ENCODE measurements at regions not wholly inside any gene's neighbourhood (a gene's known extent, or its start where the extent isn't known, plus 50 kb on each side); places are given as distances from the start of the nearest gene placed in this dataset.

DNA sequence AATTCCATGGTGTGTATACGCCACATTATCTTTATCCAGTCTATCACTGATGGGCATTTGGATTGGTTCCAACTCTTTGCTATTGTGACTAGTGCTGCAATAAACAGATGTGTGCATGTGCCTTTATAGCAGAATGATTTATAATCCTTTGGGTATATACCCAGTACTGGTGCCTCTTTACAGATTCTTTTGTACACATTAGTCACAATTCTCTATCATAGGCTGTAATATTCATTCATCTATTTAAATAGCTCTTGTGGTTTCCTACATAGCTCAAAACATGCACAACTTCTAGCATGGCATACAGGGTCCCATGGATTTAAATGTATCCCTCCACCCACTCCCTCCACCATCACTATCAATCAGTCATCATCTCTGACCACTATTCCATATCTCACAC is 324.1 kb upstream of the CADM2 start:
- DNase-seq (ENCODE audit: low spot score) = no peak
- H3K4me1 ChIP-seq (ENCODE audit: insufficient read depth, poor library complexity, severe bottlenecking) = no peaks in the 10 kb centered on the region
- no peaks in the 10 kb centered on the region for H3K27me3 ChIP-seq (ENCODE audit: insufficient read depth, poor library complexity, severe bottlenecking)
- TF ChIP-seq CTCF (IDR thresholded peaks at IDR 0.05; ENCODE audit: poor library complexity, severe bottlenecking) = no peak
- no peaks in the 10 kb centered on the region for H3K9me3 ChIP-seq (ENCODE audit: severe bottlenecking)
- H3K27ac ChIP-seq (ENCODE audit: poor library complexity, severe bottlenecking) = no peak overlapping the region
- no peaks in the 10 kb centered on the region for H3K36me3 ChIP-seq (ENCODE audit: low read depth)
- ATAC-seq (ENCODE audit: low read depth) = no peak
- no peak overlapping the region for H3K4me3 ChIP-seq (ENCODE audit: severe bottlenecking)

- no peak for ATAC-seq (ENCODE audit: low read depth)
- Histone ChIP-seq H3K9me3 (ENCODE audit: severe bottlenecking) (no peaks in the 10 kb centered on the region), H3K27ac (ENCODE audit: poor library complexity, severe bottlenecking) (no peak overlapping the region), H3K27me3 (ENCODE audit: insufficient read depth, poor library complexity, severe bottlenecking) (no peaks in the 10 kb centered on the region), H3K4me1 (ENCODE audit: insufficient read depth, poor library complexity, severe bottlenecking) (no peaks in the 10 kb centered on the region), H3K36me3 (ENCODE audit: low read depth) (no peaks in the 10 kb centered on the region), H3K4me3 (ENCODE audit: severe bottlenecking) (no peak overlapping the region)
- DNase-seq (ENCODE audit: low spot score) = no peak
- TF ChIP-seq CTCF (IDR thresholded peaks at IDR 0.05; ENCODE audit: poor library complexity, severe bottlenecking) = no peak
Observed at GRCh38 chr3:84637272-84637671, 321.5 kb upstream of the CADM2 start.

DNA sequence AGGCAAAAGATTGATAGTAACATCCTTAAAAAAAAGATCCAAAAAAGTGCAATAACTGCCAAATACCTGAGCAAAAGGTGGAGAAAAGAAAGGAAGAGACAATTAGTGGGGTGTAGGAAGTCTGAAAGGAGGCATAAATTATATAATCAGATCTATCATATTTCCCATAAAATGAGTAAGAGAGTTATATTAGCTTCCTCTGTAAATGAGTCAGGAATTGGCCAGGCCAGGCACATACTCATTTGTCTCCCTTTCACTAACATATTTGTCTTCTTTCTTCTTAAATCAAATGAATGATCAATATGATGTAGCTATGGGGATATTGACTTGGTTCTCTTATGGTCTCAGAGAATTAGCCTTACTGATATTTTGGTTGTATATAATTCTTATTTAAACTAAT is 292.3 kb upstream of the CADM2 start:
- Histone ChIP-seq H3K27me3 (ENCODE audit: insufficient read depth, poor library complexity, severe bottlenecking) (no peaks in the 10 kb centered on the region), H3K9me3 (ENCODE audit: severe bottlenecking) (no peaks in the 10 kb centered on the region), H3K4me3 (ENCODE audit: severe bottlenecking) (no peak overlapping the region), H3K4me1 (ENCODE audit: insufficient read depth, poor library complexity, severe bottlenecking) (no peaks in the 10 kb centered on the region), H3K36me3 (ENCODE audit: low read depth) (no peaks in the 10 kb centered on the region), H3K27ac (ENCODE audit: poor library complexity, severe bottlenecking) (no peak overlapping the region)
- ATAC-seq (ENCODE audit: low read depth) (no peak; the same call in 2 of the 3 replicates), DNase-seq (ENCODE audit: low spot score) (no peak)
- TF ChIP-seq CTCF (IDR thresholded peaks at IDR 0.05; ENCODE audit: poor library complexity, severe bottlenecking) = no peak

GRCh38 chr3:84679211-84679610 is 279.6 kb upstream of the CADM2 start:
- no peak for TF ChIP-seq CTCF (IDR thresholded peaks at IDR 0.05; ENCODE audit: poor library complexity, severe bottlenecking)
- H3K27me3 ChIP-seq (ENCODE audit: insufficient read depth, poor library complexity, severe bottlenecking) = no peaks in the 10 kb centered on the region
- H3K36me3 ChIP-seq (ENCODE audit: low read depth) = no peaks in the 10 kb centered on the region
- no peak overlapping the region for H3K27ac ChIP-seq (ENCODE audit: poor library complexity, severe bottlenecking)
- H3K4me1 ChIP-seq (ENCODE audit: insufficient read depth, poor library complexity, severe bottlenecking) = no peaks in the 10 kb centered on the region
- no peak for DNase-seq (ENCODE audit: low spot score)
- no peaks in the 10 kb centered on the region for H3K9me3 ChIP-seq (ENCODE audit: severe bottlenecking)
- ATAC-seq (ENCODE audit: low read depth) = no peak
- no peak overlapping the region for H3K4me3 ChIP-seq (ENCODE audit: severe bottlenecking)

- Histone ChIP-seq H3K9me3 (ENCODE audit: severe bottlenecking) (no peaks in the 10 kb centered on the region), H3K4me3 (ENCODE audit: severe bottlenecking) (no peak overlapping the region), H3K36me3 (ENCODE audit: low read depth) (no peaks in the 10 kb centered on the region), H3K4me1 (ENCODE audit: insufficient read depth, poor library complexity, severe bottlenecking) (no peaks in the 10 kb centered on the region), H3K27ac (ENCODE audit: poor library complexity, severe bottlenecking) (no peak overlapping the region), H3K27me3 (ENCODE audit: insufficient read depth, poor library complexity, severe bottlenecking) (no peaks in the 10 kb centered on the region)
- TF ChIP-seq CTCF (IDR thresholded peaks at IDR 0.05; ENCODE audit: poor library complexity, severe bottlenecking) = no peak
- DNase-seq (ENCODE audit: low spot score) (no peak), ATAC-seq (ENCODE audit: low read depth) (no peak)
Observed at GRCh38 chr3:84680700-84681099, 278.1 kb upstream of the CADM2 start.

All from RWPE2 (cell line).